HG03060 (cell line): ENCODE measurements at regions not wholly inside any gene's neighbourhood (a gene's known extent, or its start where the extent isn't known, plus 50 kb on each side); places are given as distances from the start of the nearest gene placed in this dataset.
"Not testable (repeated sequence)": the region's sequence is repeated elsewhere in the genome, so short reads cannot be mapped to it uniquely, and the experiment has no call there.

Experiments used
- ATAC-seq: cut with Tn5 transposase; IDR thresholded peaks from one replicate; pipeline ENCODE4 v1.9.1; 2021; ENCODE audit warnings: low read depth, moderate number of reproducible peaks; ENCODE audit not compliant: unreplicated experiment

GRCh38 chr9:73445384-73445783 lies 293.7 kb downstream of the ANXA1 start:
- not testable (repeated sequence) for ATAC-seq

GRCh38 chr9:73446306-73446705 lies 294.6 kb downstream of the ANXA1 start:
- ATAC-seq = no peak

GRCh38 chr9:73451003-73451402 lies 299.3 kb downstream of the ANXA1 start:
- no peak for ATAC-seq

- no peak for ATAC-seq
These were observed 308.2 kb downstream of the ANXA1 start for GRCh38 chr9:73459817-73460216.

GRCh38 chr9:73468716-73469115 lies 317.1 kb downstream of the ANXA1 start:
- no peak for ATAC-seq

- no peak for ATAC-seq
These were observed 319.1 kb downstream of the ANXA1 start for GRCh38 chr9:73470766-73471165.

GRCh38 chr9:73474002-73474600 lies 322.4 kb downstream of the ANXA1 start:
- no peak for ATAC-seq

GRCh38 chr9:73474625-73475024 lies 323.0 kb downstream of the ANXA1 start:
- no peak for ATAC-seq

- ATAC-seq = no peak
These were observed 343.2 kb downstream of the ANXA1 start for GRCh38 chr9:73494894-73495293.

GRCh38 chr9:73497796-73498195 lies 346.1 kb downstream of the ANXA1 start:
- ATAC-seq = no peak

GRCh38 chr9:73515216-73515615 lies 363.6 kb downstream of the ANXA1 start:
- no peak for ATAC-seq

GRCh38 chr9:73523391-73523790 lies 371.7 kb downstream of the ANXA1 start:
- ATAC-seq = no peak

- no peak for ATAC-seq
These were observed 373.7 kb downstream of the ANXA1 start for GRCh38 chr9:73525350-73525749.

GRCh38 chr9:73527521-73527920 lies 375.9 kb downstream of the ANXA1 start:
- ATAC-seq = no peak

GRCh38 chr9:73528926-73529325 lies 377.3 kb downstream of the ANXA1 start:
- ATAC-seq = no peak

GRCh38 chr9:73529666-73530065 lies 378.0 kb downstream of the ANXA1 start:
- no peak for ATAC-seq

- ATAC-seq = no peak
These were observed 379.4 kb downstream of the ANXA1 start for GRCh38 chr9:73531051-73531532.

- peak; percentile 80 for ATAC-seq
These were observed 380.0 kb downstream of the ANXA1 start for GRCh38 chr9:73531658-73532057.

- ATAC-seq = no peak
These were observed 381.3 kb downstream of the ANXA1 start for GRCh38 chr9:73532985-73533384.

- no peak for ATAC-seq
These were observed 384.7 kb downstream of the ANXA1 start for GRCh38 chr9:73536403-73536802.

GRCh38 chr9:73537561-73537960 lies 385.9 kb downstream of the ANXA1 start:
- ATAC-seq = no peak

- no peak for ATAC-seq
These were observed 388.3 kb downstream of the ANXA1 start for GRCh38 chr9:73539881-73540390.

GRCh38 chr9:73541923-73542322 lies 390.3 kb downstream of the ANXA1 start:
- ATAC-seq = peak; percentile 79
